Ovary (tissue), 7 donors: ENCODE measurements at regions not wholly inside any gene's neighbourhood (a gene's known extent, or its start where the extent isn't known, plus 50 kb on each side); places are given as distances from the start of the nearest gene placed in this dataset.

Source experiments
- DNase-seq, 5 donors: peaks; one replicate each; pipeline ENCODE4 v3.0.0-alpha.2; 2019 to 2020
- H3K27ac ChIP-seq, 2 donors: fragments of 200-600 bp; one replicate each; pipeline versions ENCODE4 v1.5.1 to v1.8.0; 2019 to 2022
- H3K27me3 ChIP-seq: fragments of 200-600 bp; one replicate; pipeline ENCODE4 v1.8.0; 2022
- H3K36me3 ChIP-seq: fragments of 200-600 bp; sonication (generic); one replicate; pipeline ENCODE4 v1.5.1; 2019
- H3K4me1 ChIP-seq: one replicate; pipeline ENCODE4 v1.8.1; 2013; ENCODE audit warnings: mild to moderate bottlenecking, moderate library complexity; ENCODE audit not compliant: insufficient read depth
- H3K4me3 ChIP-seq: fragments of 200-600 bp; sonication (generic); one replicate; pipeline ENCODE4 v1.5.1; 2017
- H3K9me3 ChIP-seq, 2 donors: fragments of 200-600 bp in 1 of 2; sonication (generic) in 1 of 2; one replicate each; pipeline versions ENCODE4 v1.5.1 to v1.8.1; 2013 to 2019; ENCODE audit warnings: mild to moderate bottlenecking in 1 of 2, moderate library complexity in 1 of 2
- CTCF ChIP-seq, 3 donors: fragments of 450-650 bp in 2 of 3; fragments of 200-600 bp in 1 of 3; IDR thresholded peaks; one replicate each; pipeline versions ENCODE4 v1.5.1 to v1.8.0; 2016 to 2022; ENCODE audit warnings: antibody characterized with exemption in 3 of 3, mild to moderate bottlenecking in 1 of 3
- EP300 ChIP-seq: sonication (generic); formaldehyde crosslinking; IDR thresholded peaks from one replicate; pipeline ENCODE4 v1.6.1; 2017; ENCODE audit warnings: antibody characterized with exemption
- POLR2A ChIP-seq: fragments of 450-650 bp; IDR thresholded peaks from one replicate; pipeline ENCODE4 v1.6.1; 2017; ENCODE audit warnings: antibody characterized with exemption, mild to moderate bottlenecking, moderate library complexity
- WGBS, 3 donors: extraction: QIAGEN DNeasy Blood & Tissue Kit in 1 of 3; methylation state at CpG; one replicate each; pipeline versions ENCODE4 v1.1.5 to v1.1.7; 2013 to 2017; 5-methylcytosine and 5-hydroxymethylcytosine counted together
- intact Hi-C, 4 donors: fragments of 100-400 bp; cut with DNase I; formaldehyde crosslinking; loops; one replicate each; pipeline versions ENCODE4 v1.11.0 to v1.15.1; 2022 to 2023
- donor health status: DM: no; HTN: no; CAD: no; lungs with moderate emphysema.
- donor health status: DM: no; HTN: no; CAD: no.
- donor health status: Bipolar disorder and iron deficiency.
- donor health status: DM: no; HTN: no; CAD: no.
- donor health status: DM: yes; HTN: yes; CAD: no.

GRCh38 chr4:14049946-14050345, 422.4 kb upstream of the BOD1L1 start:
- H3K27ac ChIP-seq: no peak overlapping the region
- no peaks in the 10 kb centered on the region for H3K9me3 ChIP-seq
- no peaks in the 10 kb centered on the region for H3K27me3 ChIP-seq
- intact Hi-C loops: no loop called here
- DNase-seq: no peak
- no peak overlapping the region for H3K4me3 ChIP-seq
- H3K36me3 ChIP-seq: no peaks in the 10 kb centered on the region
- TF ChIP-seq EP300 (no peak), POLR2A (no peak), CTCF (IDR thresholded peaks at IDR 0.05) (no peak)
- no peaks in the 10 kb centered on the region for H3K4me1 ChIP-seq

- intact Hi-C loops: no loop called here
- no peaks in the 10 kb centered on the region for H3K36me3 ChIP-seq
- no peaks in the 10 kb centered on the region for H3K9me3 ChIP-seq
- no peak overlapping the region for H3K27ac ChIP-seq
- no peak overlapping the region for H3K4me3 ChIP-seq
- no peaks in the 10 kb centered on the region for H3K27me3 ChIP-seq
- WGBS, 3 donors: 27 to 42% (median 37%) methylated on average over 1 of the region's 1 CpG
- no peak for DNase-seq
- no peaks in the 10 kb centered on the region for H3K4me1 ChIP-seq
- TF ChIP-seq CTCF (IDR thresholded peaks at IDR 0.05): no peak
- no peak for TF ChIP-seq EP300
- TF ChIP-seq POLR2A: no peak
Observed at GRCh38 chr4:14053291-14053690, 425.8 kb upstream of the BOD1L1 start.

- WGBS, 3 donors: 25 to 33% (median 33%) methylated on average over 1 of the region's 1 CpG
- intact Hi-C loops: no loop called here
- TF ChIP-seq EP300: no peak
- no peak for TF ChIP-seq CTCF (IDR thresholded peaks at IDR 0.05)
- TF ChIP-seq POLR2A: no peak
- H3K27me3 ChIP-seq: no peaks in the 10 kb centered on the region
- no peaks in the 10 kb centered on the region for H3K4me1 ChIP-seq
- H3K9me3 ChIP-seq: no peaks in the 10 kb centered on the region
- no peak overlapping the region for H3K27ac ChIP-seq
- H3K4me3 ChIP-seq: no peak overlapping the region
- no peak for DNase-seq
- no peaks in the 10 kb centered on the region for H3K36me3 ChIP-seq
Observed at GRCh38 chr4:14054391-14054790, 426.9 kb upstream of the BOD1L1 start.

GRCh38 chr4:14059006-14059405, 431.5 kb upstream of the BOD1L1 start:
- WGBS, 3 donors: 63 to 76% (median 64%) methylated on average over 4 of the region's 4 CpGs
- Histone ChIP-seq H3K4me3 (no peak overlapping the region), H3K4me1 (no peaks in the 10 kb centered on the region), H3K36me3 (no peaks in the 10 kb centered on the region), H3K9me3 (no peaks in the 10 kb centered on the region), H3K27me3 (no peaks in the 10 kb centered on the region), H3K27ac (no peak overlapping the region)
- no peak for DNase-seq
- intact Hi-C loops: no loop called here
- TF ChIP-seq CTCF (IDR thresholded peaks at IDR 0.05): no peak
- no peak for TF ChIP-seq EP300
- no peak for TF ChIP-seq POLR2A

GRCh38 chr4:14064984-14065383, 437.5 kb upstream of the BOD1L1 start:
- 78 to 87% (median 86%) methylated on average over 2 of the region's 2 CpGs for WGBS, 3 donors
- H3K4me3 ChIP-seq: no peak overlapping the region
- H3K27ac ChIP-seq: no peak overlapping the region
- DNase-seq: no peak
- no peaks in the 10 kb centered on the region for H3K27me3 ChIP-seq
- intact Hi-C loops: no loop called here
- TF ChIP-seq CTCF (IDR thresholded peaks at IDR 0.05) (no peak), EP300 (no peak), POLR2A (no peak)
- H3K36me3 ChIP-seq: no peaks in the 10 kb centered on the region
- no peaks in the 10 kb centered on the region for H3K9me3 ChIP-seq
- H3K4me1 ChIP-seq: no peaks in the 10 kb centered on the region
